ENCODE measurements at regions not wholly inside any gene's neighbourhood (a gene's known extent, or its start where the extent isn't known, plus 50 kb on each side); places are given as distances from the start of the nearest gene placed in this dataset.
"Not testable (repeated sequence)": the region's sequence is repeated elsewhere in the genome, so short reads cannot be mapped to it uniquely, and the experiment has no call there.

- DNase-seq = not testable (repeated sequence)
Observed at GRCh38 chr21:18096413-18096812, 148.2 kb upstream of the CHODL start.

DNA sequence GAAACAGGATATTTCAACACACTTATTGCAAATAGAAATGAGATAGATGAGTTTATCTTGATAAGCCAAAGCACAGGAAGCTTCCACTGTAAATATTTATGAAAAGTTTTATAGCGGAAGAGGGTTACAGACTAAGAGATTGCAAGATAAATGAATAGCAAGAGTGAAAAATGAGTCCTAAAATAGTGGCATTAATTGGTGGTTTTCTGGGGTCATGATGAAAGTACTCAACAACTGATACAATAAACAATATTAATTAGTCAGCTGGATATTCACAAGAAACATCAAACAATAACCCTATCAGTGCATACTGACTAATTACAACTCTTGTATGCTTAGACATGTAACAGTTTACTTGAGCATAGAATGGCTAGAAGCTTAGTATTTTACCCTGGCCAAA lies 154.8 kb upstream of the CHODL start:
- no peak for DNase-seq

DNA sequence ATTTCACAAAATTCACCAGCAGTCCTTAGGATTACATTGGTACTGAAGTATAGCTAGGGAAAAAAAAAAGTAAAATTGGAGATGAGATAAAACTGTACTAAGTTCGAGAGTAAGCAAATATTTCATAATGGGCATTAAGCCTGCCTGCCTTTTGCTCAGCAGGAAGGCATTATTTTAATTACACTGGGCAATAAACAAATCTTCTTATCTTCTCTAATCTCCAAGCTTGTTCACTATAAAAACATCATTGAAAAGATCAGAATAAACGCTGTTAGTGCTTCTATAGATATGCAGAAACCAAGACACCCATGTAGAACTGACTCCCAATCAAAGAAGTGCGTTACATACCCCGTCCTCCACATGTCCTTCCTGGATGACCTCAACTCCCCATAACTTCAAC lies 174.2 kb upstream of the CHODL start:
- DNase-seq = no peak

- no peak for DNase-seq
Observed at GRCh38 chr21:18069875-18070274, 174.8 kb upstream of the CHODL start.

GRCh38 chr21:18060402-18060801 lies 184.2 kb upstream of the CHODL start:
- no peak for DNase-seq

DNA sequence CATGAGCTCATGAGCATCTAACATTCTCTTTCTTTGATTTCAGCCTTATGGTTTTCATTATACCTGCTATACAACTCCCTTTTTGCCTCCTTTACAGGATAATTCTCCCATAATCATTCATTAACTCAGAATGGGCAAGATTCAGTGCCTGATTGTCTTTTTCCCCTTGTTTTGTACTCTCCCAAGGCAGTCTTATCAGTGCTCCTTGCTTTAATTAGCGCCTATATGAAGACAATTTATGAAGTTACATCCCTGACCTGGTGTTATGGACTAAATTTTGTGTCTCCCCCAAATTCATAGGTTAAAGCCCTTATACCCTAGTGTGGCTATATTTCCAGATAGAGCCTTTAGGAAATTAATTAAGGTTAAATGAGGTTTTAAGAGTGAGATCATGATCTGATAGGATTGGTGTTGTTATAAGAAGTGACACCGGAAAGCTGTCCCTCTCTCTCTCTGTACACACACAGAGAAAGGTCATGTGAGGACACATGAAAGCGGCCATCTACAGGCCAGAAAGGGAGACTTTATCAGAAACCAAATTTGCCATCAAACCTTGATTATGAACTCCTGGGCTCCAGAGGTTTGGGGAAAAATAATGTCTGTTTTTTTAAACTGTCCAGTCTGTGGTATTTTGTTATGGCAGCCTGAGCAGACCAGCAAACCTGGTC lies 185.8 kb upstream of the CHODL start:
- DNase-seq = no peak

GRCh38 chr21:18053151-18053550 lies 191.5 kb upstream of the CHODL start:
- DNase-seq = no peak

- DNase-seq = no peak
Observed at GRCh38 chr21:18049461-18049860, 195.2 kb upstream of the CHODL start.

- no peak for DNase-seq
Observed at GRCh38 chr21:18041012-18041411, 203.6 kb upstream of the CHODL start.

GRCh38 chr21:18030248-18030647 lies 211.1 kb upstream of the C21orf91 start:
- DNase-seq = no peak

GRCh38 chr21:18026359-18026758 lies 207.2 kb upstream of the C21orf91 start:
- DNase-seq = no peak

DNA sequence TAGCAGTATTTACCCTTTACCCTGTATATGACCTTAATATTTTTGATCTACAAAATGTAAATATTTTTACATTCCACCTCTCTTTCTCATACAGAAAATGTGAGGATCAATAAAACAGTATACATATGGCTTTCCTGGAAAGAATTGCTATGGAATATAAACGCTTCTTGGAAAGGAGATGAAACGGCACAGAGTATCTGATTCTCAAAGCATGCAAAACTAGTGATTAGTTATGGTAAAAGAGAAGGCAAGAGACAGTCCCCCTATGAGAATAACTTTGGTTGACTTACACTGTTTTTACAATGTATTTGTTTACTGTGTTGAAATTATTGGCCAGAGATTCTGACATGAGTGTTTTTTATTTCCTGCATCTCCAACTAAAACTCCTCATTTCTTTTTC lies 204.6 kb upstream of the C21orf91 start:
- no peak for DNase-seq

- no peak for DNase-seq
Observed at GRCh38 chr21:18023157-18023556, 204.0 kb upstream of the C21orf91 start.

- no peak for DNase-seq
Observed at GRCh38 chr21:18007121-18007520, 188.0 kb upstream of the C21orf91 start.

- DNase-seq = no peak
Observed at GRCh38 chr21:18006691-18007090, 187.5 kb upstream of the C21orf91 start.

- no peak for DNase-seq
Observed at GRCh38 chr21:18002393-18002792, 183.2 kb upstream of the C21orf91 start.

GRCh38 chr21:18000981-18001686 lies 182.0 kb upstream of the C21orf91 start:
- DNase-seq = no peak

DNA sequence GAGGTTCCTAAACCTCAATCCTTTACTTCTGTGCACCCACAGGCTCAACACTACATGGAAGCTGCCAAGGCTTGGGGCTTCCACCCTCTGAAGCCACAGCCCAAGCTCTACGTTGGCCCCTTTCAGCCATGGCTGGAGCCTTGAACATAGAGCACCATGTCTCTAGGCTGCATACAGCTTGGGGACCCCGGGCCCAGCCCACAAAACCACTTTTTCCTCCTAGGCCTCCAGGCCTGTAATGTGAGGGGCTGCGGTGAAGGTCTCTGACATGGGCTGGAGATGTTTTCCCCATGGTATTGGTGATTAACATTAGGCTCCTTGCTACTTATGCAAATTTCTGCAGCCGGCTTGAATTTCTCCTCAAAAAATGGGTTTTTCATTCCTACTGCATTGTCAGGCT lies 179.4 kb upstream of the C21orf91 start:
- not testable (repeated sequence) for DNase-seq

GRCh38 chr21:17989780-17990179 lies 170.6 kb upstream of the C21orf91 start:
- DNase-seq = no peak

GRCh38 chr21:17988102-17988437 lies 168.9 kb upstream of the C21orf91 start:
- no peak for DNase-seq

DNA sequence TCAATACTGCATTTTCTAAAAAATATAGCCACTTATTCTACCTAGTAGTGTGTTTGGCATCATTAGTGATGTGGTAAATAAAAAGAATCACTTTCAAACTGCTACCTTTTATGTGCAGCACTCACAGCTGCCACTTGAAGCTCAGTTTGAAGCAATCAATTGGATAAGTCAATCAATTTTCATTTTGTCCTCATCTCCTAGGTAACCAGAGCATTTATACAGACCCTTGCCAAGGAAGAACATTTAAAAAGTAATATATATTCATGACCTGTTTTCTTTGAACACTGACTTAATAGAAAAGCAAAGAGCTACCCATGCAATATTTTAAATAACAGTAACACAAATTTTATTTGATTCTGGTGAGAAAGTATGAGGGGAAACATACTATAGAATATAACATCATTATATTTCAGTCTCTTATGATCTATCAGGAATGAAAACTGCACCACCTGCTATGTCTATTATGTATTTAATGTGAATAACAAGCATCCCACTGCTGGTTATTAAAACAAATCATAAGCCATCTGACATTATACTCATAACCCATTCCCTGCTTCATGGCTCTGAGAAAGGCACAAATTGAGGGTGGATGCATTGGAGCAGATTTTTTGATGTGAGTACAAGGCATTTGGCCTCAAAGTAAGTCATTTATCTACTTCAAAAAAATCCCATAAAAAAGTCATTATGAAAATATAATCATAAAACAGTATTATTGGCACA lies 168.4 kb upstream of the C21orf91 start:
- DNase-seq = no peak

GRCh38 chr21:17981060-17981740 lies 162.0 kb upstream of the C21orf91 start:
- DNase-seq = no peak

DNA sequence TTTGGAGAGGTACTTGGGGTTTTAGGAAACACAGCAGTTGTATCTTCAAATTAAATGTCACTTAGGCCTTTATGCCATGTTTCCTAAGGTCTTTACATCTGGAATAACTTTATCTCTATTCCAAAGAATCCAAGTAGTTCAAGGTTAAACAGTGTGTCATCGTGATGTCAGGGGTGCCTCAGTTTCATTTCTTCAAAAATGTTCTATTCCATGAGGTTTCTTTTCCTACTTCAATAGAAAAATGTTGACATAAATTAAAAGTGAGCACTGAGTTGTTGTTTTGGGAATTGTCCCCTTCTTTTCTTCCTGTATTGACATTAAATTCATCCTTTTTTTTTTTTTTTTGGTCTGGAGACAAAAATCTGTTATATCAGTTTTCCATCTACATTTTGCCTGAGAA lies 160.6 kb upstream of the C21orf91 start:
- no peak for DNase-seq

DNA sequence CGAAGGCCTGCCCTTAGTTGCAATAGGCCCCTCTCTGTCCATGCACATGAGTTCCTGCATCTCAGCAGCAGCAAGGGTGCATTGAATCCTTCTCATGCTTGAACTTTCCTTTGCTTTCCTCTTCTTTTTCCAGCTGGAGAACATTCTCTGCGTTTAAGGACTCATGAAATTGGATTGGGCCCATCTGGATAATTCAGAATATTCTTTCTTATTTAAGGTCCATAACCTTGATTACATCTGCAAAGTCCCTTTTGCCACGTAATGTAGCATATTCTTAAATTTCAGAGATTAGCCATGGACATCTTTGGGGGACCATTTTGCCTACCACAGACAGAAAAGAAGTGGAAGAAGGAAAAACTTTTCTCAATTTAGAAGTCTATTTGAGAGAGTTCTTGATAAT lies 159.7 kb upstream of the C21orf91 start:
- no peak for DNase-seq

Data from effector CD4-positive, alpha-beta T cell (primary cell).